ENCODE measurements at regions not wholly inside any gene's neighbourhood (a gene's known extent, or its start where the extent isn't known, plus 50 kb on each side); places are given as distances from the start of the nearest gene placed in this dataset.
"Not testable (repeated sequence)": the region's sequence is repeated elsewhere in the genome, so short reads cannot be mapped to it uniquely, and the experiment has no call there.

GRCh38 chr11:41803895-41804294 lies 344.4 kb upstream of the LRRC4C start:
- no peaks in the 10 kb centered on the region for H3K36me3 Mint-ChIP-seq (ENCODE audit: low read depth, unreplicated experiment)
- Histone ChIP-seq H3K4me1 (ENCODE audit: insufficient read depth, low read length) (no peaks in the 10 kb centered on the region), H3K4me2 (ENCODE audit: low read length) (no peak overlapping the region), H3K27ac (ENCODE audit: low read depth, low read length) (no peak overlapping the region), H2AFZ (ENCODE audit: low read depth, low read length) (no peak overlapping the region), H4K20me1 (ENCODE audit: insufficient read depth, low read length) (no peaks in the 10 kb centered on the region), H3K9me3 (ENCODE audit: insufficient read depth, low read depth, low read length) (no peaks in the 10 kb centered on the region), H3K36me3 (ENCODE audit: insufficient read depth, low read length) (no peaks in the 10 kb centered on the region), H3K79me2 (ENCODE audit: insufficient read depth, low read length) (no peaks in the 10 kb centered on the region), H3K9ac (ENCODE audit: low read length) (no peak overlapping the region), H3K4me3 (ENCODE audit: insufficient read depth, low read depth, low read length) (no peak overlapping the region), H3K27me3 (ENCODE audit: insufficient read depth, low read length) (no peaks in the 10 kb centered on the region)
- H3K4me3 Mint-ChIP-seq (ENCODE audit: unreplicated experiment), result no peak overlapping the region
- TF ChIP-seq, protein P1, sequence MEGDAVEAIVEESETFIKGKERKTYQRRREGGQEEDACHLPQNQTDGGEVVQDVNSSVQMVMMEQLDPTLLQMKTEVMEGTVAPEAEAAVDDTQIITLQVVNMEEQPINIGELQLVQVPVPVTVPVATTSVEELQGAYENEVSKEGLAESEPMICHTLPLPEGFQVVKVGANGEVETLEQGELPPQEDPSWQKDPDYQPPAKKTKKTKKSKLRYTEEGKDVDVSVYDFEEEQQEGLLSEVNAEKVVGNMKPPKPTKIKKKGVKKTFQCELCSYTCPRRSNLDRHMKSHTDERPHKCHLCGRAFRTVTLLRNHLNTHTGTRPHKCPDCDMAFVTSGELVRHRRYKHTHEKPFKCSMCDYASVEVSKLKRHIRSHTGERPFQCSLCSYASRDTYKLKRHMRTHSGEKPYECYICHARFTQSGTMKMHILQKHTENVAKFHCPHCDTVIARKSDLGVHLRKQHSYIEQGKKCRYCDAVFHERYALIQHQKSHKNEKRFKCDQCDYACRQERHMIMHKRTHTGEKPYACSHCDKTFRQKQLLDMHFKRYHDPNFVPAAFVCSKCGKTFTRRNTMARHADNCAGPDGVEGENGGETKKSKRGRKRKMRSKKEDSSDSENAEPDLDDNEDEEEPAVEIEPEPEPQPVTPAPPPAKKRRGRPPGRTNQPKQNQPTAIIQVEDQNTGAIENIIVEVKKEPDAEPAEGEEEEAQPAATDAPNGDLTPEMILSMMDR (IDR thresholded peaks at IDR 0.05; ENCODE audit: insufficient read depth, low read depth, low read length), result no peak
- TF ChIP-seq EZH2 (IDR thresholded peaks at IDR 0.05; ENCODE audit: insufficient read depth, low read length), result no peak
- no peaks in the 10 kb centered on the region for H3K9me3 Mint-ChIP-seq (ENCODE audit: unreplicated experiment)
- no peaks in the 10 kb centered on the region for H3K4me1 Mint-ChIP-seq (ENCODE audit: low read depth, unreplicated experiment)
- H3K27me3 Mint-ChIP-seq (ENCODE audit: low read depth, unreplicated experiment), result no peaks in the 10 kb centered on the region
- H3K27ac Mint-ChIP-seq (ENCODE audit: unreplicated experiment), result no peak overlapping the region
- no peak for FAIRE-seq
- peak; percentile 36 for DNase-seq (ENCODE audit: low read depth)

DNA sequence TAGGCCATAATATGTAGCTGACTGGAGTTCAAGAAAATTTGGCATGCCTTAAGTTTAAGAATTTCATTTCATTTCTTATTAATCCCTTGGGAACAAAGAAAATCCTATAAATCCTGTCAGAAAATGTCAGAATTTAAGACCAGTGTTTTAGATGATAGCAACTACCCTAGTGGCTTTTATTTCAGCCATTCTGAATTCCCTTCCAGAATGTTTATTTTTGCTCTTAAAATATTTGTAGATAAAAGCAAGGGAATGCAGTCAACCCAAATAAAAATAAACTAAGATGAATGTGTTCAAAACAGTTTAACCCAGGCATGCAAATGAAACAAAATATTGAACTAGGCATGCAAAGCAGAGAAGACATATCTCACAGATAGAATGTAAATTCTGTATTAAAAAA lies 356.9 kb upstream of the LRRC4C start:
- H3K27ac Mint-ChIP-seq (ENCODE audit: unreplicated experiment), result no peak overlapping the region
- H3K36me3 ChIP-seq (ENCODE audit: insufficient read depth, low read length), result no peaks in the 10 kb centered on the region
- H3K27ac ChIP-seq (ENCODE audit: low read depth, low read length), result no peak overlapping the region
- no peak overlapping the region for H3K4me3 ChIP-seq (ENCODE audit: insufficient read depth, low read depth, low read length)
- no peaks in the 10 kb centered on the region for H3K9me3 ChIP-seq (ENCODE audit: insufficient read depth, low read depth, low read length)
- H3K4me1 ChIP-seq (ENCODE audit: insufficient read depth, low read length), result no peaks in the 10 kb centered on the region
- H2AFZ ChIP-seq (ENCODE audit: low read depth, low read length), result no peak overlapping the region
- H3K36me3 Mint-ChIP-seq (ENCODE audit: low read depth, unreplicated experiment), result no peaks in the 10 kb centered on the region
- H3K4me3 Mint-ChIP-seq (ENCODE audit: unreplicated experiment), result no peak overlapping the region
- H3K4me2 ChIP-seq (ENCODE audit: low read length), result no peak overlapping the region
- no peaks in the 10 kb centered on the region for H3K79me2 ChIP-seq (ENCODE audit: insufficient read depth, low read length)
- H4K20me1 ChIP-seq (ENCODE audit: insufficient read depth, low read length), result no peaks in the 10 kb centered on the region
- H3K9ac ChIP-seq (ENCODE audit: low read length), result no peak overlapping the region
- H3K4me1 Mint-ChIP-seq (ENCODE audit: low read depth, unreplicated experiment), result no peaks in the 10 kb centered on the region
- H3K27me3 ChIP-seq (ENCODE audit: insufficient read depth, low read length), result no peaks in the 10 kb centered on the region
- no peaks in the 10 kb centered on the region for H3K27me3 Mint-ChIP-seq (ENCODE audit: low read depth, unreplicated experiment)
- TF ChIP-seq, protein P1 (IDR thresholded peaks at IDR 0.05; ENCODE audit: insufficient read depth, low read depth, low read length), result no peak
- TF ChIP-seq EZH2 (IDR thresholded peaks at IDR 0.05; ENCODE audit: insufficient read depth, low read length), result no peak
- no peak for FAIRE-seq
- no peak for DNase-seq (ENCODE audit: low read depth)
- peaks cover 4% of the 10 kb centered on the region for H3K9me3 Mint-ChIP-seq (ENCODE audit: unreplicated experiment)

GRCh38 chr11:41824287-41824686 lies 364.8 kb upstream of the LRRC4C start:
- H2AFZ ChIP-seq (ENCODE audit: low read depth, low read length); H3K4me3 ChIP-seq (ENCODE audit: insufficient read depth, low read depth, low read length); H3K9ac ChIP-seq (ENCODE audit: low read length); H3K9me3 ChIP-seq (ENCODE audit: insufficient read depth, low read depth, low read length); H3K27me3 ChIP-seq (ENCODE audit: insufficient read depth, low read length); H3K9me3 Mint-ChIP-seq (ENCODE audit: unreplicated experiment); H3K36me3 ChIP-seq (ENCODE audit: insufficient read depth, low read length); H3K4me3 Mint-ChIP-seq (ENCODE audit: unreplicated experiment); DNase-seq (ENCODE audit: low read depth); H3K27ac Mint-ChIP-seq (ENCODE audit: unreplicated experiment); H3K4me1 Mint-ChIP-seq (ENCODE audit: low read depth, unreplicated experiment); H3K27ac ChIP-seq (ENCODE audit: low read depth, low read length); H4K20me1 ChIP-seq (ENCODE audit: insufficient read depth, low read length); H3K27me3 Mint-ChIP-seq (ENCODE audit: low read depth, unreplicated experiment); H3K4me2 ChIP-seq (ENCODE audit: low read length); H3K36me3 Mint-ChIP-seq (ENCODE audit: low read depth, unreplicated experiment); H3K79me2 ChIP-seq (ENCODE audit: insufficient read depth, low read length); FAIRE-seq; H3K4me1 ChIP-seq (ENCODE audit: insufficient read depth, low read length): not testable (repeated sequence)
